Jurkat, Clone E6-1 (cell line): ENCODE measurements at regions not wholly inside any gene's neighbourhood (a gene's known extent, or its start where the extent isn't known, plus 50 kb on each side); places are given as distances from the start of the nearest gene placed in this dataset.
"Not testable (repeated sequence)": the region's sequence is repeated elsewhere in the genome, so short reads cannot be mapped to it uniquely, and the experiment has no call there.

ENCODE experiments used
- DNase-seq: peaks from one replicate; pipeline ENCODE4 v3.0.0-alpha.2; 2011; ENCODE audit warnings: low read depth, low spot score
- H3K4me3 ChIP-seq: 2 replicates; pipeline ENCODE4 v1.5.1; 2011; ENCODE audit warnings: mild to moderate bottlenecking, low read length, control low read depth, moderate library complexity

DNA sequence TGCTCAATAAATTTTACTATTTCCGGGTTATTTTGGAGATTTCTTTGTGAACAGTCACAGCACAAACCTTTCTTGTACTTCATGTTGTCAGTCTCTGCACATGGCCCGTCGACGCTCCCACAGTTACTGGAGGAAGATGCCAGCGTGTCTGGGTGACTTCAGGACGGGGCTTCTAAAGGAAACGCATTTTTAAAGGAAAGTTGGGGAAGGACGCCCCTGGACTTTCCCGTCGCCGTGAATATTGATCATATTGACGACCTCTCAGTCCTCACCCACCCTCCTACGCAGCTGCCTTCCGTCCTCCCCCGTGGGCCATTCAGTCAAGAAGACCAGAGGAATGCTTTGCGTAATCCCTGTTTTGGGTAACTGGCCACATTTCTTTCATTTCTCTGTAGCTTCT is 71.1 kb upstream of the SNTG2 start:
- no peak for DNase-seq
- H3K4me3 ChIP-seq: no peak overlapping the region

DNA sequence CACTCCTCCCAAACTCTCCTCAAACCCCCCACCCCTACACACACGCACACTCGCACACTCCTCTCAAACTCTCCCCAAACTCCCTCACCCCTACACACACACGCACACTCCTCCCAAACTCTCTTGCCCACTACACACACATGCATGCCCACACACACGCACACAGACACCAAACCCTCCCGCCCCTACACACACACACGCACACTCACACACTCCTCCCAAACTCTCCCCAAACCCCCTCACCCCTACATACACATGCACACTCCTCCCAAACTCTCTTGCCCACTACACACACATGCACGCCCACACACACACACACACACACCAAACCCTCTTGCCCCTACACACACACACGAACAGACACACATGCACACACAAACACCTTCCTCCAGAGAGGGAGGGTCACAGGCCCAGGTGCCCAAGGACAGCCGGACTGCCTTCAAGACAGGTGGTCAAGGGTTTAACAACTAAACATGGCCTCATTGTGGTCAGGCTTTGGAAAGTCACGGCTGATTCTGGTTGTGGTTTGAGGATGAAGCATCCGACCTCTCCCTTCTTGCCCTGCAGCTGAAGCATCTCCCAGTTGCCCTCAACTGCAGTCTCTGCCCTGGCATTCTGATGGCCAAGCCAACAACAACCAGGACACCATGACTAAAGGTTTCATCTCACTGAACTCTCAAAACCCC is 72.3 kb upstream of the SNTG2 start:
- no peak for DNase-seq
- no peak overlapping the region for H3K4me3 ChIP-seq

DNA sequence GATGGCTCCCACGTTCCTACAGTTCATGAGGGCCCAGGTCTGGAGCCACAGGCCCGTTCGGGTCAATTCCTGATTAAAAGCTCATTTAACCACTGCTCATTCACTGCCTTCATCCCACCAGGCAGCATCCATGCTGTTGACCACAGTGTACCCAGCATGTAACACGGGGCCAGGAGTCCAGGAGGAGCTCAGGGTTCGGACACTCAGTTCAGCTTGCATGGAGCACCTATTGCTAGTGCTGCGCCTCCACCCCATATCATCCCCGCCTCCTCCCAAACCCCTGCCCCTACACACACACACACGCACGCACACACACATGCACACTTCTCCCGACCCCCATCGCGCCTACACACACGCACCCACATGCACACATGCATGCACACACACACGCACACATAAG is 72.9 kb upstream of the SNTG2 start:
- DNase-seq: no peak
- no peak overlapping the region for H3K4me3 ChIP-seq

DNA sequence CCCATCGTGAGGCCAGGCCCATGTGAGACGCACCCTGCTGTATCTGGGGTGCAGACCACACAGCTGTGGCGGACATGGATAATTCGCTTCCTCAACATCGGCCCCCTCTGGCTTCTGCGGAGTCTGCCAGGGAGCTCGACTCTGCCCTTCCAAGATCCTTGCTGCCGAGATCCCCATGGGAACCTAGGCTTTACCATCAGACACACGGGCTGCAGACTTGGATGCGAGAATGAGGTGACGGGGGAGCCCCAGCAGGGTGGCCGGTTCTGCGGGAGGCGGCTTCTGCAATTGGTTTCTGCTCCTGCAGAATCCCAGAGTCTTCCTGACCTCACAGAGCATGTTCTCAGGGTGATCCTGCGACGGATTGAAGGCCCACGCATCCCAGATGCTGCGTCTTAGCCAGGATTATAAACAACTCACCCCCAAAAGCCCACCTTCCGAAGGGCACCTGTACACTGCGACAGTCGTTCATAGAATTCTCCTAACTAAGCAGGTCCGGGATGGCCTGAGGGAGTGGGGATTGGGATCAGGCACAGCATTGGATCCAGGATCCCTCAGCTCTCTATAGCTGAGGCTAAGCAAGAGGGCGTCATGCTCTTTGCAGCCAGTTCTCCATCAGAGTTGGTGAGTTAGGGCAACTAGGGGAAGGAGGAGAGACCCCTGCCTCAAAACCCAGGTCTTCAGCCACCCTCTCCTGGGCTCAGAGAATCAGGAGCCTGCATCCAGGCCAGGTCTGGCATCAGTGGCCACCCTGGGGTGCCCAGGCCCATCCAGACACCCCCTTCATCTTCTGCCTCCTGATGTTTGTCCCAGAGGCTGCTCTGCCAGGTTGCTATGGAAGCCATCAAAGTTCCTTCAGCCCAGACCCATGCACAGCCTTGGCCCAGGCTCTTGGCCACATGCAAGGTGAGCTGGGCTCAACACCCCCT is 74.7 kb upstream of the SNTG2 start:
- DNase-seq: no peak
- H3K4me3 ChIP-seq: no peak overlapping the region

DNA sequence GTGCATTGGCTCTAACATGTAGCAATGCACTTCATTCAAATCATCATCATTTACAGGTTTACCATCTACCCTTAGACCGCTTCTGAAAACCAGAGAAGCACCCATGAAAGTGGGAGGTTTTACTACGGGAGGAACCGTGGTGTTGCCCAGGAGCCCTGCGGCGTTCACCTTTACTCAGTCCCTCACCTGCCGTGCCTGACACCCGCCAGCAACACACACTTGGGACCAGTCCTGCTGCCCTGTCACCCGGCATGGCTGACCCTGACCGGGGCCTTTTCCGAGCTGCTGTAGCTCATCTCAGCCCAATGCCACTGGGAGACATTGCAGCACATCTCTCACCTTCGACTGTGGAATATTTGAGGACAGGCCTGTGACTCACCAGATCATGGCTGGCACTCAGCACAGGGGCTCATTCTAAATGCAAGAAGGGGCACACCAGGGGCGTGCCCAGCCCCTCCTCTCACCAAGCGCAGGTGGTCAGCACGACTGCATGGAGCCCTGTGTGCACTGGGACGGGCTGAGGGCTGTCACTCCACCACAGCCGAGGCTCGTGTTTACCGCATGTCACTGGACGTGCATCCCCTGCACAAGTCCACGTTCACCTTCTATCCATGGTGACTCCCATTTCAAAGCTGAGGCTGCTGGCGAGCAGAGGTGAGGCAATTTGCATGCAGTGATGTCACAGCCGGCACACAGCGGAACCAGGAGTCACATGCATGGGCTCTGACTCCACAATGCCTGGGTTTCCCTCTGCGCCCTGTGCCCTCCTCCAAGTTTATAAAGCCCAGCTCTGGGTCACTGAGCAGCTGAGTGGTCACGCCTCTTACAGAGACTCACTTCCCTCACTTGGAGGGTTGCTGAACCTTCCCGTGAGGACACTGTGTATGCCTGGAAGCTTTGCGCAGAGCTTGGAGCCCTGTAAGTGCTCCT is 76.7 kb upstream of the SNTG2 start:
- DNase-seq: no peak
- H3K4me3 ChIP-seq: no peak overlapping the region

DNA sequence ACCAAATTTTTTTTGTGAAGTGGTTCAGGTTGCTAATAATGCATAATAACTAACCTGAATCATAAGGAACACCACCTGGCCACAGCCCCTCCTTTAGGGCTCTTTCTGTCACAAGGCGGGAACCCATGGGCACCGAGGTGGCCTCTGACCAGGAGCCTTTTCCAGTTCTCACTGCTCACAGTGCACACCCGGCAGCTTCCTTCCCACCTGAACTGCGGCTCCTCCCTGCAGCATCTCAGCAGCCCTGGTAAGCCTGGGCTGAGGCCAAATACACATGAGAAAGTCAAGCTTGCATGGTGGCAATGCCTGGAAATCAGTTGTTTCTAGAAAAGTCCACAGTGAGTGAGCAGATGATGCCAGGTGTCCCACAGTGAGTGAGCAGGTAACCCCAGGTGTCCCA is 77.6 kb upstream of the SNTG2 start:
- no peak for DNase-seq
- H3K4me3 ChIP-seq: no peak overlapping the region

DNA sequence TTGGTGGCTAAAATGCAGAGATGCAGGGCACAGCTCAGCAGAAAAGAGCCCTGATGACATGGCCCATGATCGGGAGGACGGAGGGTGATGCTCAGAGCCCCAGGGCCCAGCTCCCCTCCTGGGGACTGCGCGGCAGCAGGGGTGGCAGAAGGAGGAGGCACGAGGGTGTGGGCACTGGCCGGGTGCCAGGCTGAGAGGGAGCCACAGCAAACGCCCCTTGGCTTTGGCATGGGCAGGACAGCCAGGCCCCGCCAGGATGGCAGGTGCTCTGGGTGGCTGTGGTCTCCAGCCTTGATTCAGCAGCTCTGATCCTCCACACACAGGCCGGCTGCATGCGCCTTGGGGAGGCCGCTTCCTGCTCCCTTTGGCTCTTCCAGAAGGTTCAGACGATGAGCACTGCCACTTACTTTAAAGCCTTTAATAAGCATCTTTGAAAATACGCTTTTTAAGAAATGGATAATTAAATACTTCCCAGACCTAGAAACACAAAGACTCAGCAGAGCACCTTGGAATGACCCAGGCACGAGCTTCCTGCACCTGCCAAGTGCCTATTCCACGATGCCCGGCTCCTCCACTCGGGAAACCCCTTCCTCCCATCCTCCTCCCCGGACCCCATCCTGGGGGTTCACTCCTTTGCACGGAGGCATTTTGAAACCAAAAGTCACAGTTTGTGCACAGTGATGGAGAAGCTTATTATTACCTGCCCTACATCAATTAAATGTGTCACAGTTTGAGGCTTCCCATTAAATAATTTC is 78.5 kb upstream of the SNTG2 start:
- no peak overlapping the region for H3K4me3 ChIP-seq
- no peak for DNase-seq

DNA sequence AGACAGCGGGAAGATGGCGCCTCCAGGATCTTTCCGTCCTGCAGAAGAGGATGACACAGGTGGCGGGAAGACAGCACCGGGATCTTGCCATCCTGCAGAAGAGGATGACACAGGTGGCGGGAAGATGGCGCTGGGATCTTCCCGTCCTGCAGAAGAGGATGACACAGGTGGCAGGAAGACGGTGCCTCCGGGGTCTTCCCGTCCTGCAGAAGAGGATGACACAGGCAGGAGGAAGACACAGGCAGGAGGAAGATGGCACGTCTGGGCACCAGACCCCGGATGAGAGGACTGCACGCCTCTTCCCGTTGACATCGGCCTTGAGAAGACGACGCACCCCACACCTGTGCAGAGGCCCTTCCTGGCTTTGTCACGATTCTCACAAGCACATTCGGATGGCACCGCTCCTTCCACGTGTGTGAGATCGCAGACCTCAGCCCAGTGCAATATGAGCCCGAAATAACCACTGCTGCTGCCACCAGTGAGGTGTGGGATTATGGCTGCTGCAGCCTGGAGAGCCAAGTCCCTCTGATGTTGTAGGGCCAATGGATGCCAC is 79.4 kb upstream of the SNTG2 start:
- no peak overlapping the region for H3K4me3 ChIP-seq
- DNase-seq: no peak

DNA sequence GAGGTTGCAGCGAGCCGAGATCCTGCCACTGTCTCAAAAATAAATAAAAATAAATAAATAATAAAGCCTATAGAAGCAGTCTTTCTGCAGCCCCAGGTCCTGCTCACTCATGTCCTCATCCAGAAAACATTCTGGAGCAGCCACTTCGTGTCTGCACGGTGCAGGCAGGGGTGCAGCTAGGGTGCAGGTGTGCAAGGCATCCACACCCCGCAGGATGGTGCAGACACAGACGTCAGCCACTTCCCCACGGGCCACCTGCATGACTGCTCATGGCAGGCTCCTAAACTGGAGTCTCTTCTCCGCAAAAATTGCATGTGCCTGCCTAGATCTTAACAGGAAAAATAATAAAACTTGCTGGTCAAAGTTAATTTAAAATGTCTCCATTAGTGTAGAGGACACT is 80.2 kb upstream of the SNTG2 start:
- peak; percentile 29 for DNase-seq
- H3K4me3 ChIP-seq: no peak overlapping the region

DNA sequence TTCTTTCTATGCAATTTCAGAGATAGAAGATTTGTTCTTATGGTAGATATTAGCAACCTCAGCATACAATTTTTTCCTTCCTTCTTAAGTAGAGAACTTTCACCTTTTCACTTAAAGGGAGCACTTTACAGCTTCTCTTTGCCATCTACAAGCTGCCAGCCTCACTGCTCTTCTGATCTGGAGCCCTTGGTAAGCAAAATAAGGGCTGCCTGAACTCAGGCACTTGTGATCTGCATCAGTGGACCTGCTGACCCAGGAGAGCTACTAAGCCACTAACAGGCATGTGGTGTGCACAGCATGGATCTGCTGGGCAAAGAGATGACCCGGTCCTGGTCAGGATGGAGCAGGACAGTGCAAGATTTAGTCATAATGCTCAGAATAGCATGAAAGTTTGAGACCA is 80.8 kb upstream of the SNTG2 start:
- DNase-seq: no peak
- H3K4me3 ChIP-seq: no peak overlapping the region; the same call in 1 of the 2 replicates

DNA sequence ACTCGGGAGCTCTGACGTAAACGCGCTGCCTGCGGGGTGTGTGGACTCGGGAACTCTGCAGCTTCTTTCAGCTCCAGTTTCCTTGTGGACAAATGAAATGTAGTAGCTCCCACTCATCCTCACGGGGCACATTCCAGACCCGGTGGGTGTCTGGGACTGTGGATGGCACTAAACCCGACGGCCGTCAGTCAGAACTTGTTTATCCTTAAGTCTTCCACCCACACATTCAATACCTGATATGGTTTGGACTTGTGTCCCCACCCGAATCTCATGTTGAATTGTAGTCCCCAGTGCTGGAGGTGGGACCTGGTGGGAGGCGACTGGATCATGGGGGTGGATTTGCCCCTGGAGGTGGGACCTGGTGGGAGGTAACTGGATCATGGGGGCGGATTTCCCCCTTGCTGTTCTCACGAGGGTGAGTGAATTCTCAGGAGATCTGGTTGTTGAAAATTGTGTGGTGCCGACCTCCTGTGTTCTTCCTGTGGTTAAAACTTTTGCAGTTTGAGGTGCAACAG is 81.2 kb upstream of the SNTG2 start:
- DNase-seq: peak; percentile 70
- no peak overlapping the region; the same call in 1 of the 2 replicates for H3K4me3 ChIP-seq

DNA sequence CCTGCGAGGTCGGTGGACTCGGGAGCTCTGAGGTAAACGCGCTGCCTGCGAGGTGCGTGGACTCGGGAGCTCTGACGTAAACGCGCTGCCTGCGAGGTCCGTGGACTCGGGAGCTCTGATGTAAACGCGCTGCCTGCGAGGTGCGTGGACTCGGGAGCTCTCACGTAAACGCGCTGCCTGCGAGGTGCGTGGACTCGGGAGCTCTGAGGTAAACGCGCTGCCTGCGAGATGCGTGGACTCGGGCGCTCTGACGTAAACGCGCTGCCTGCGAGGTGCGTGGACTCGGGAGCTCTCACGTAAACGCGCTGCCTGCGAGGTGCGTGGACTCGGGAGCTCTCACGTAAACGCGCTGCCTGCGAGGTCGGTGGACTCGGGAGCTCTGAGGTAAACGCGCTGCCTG is 81.8 kb upstream of the SNTG2 start:
- not testable (repeated sequence) for H3K4me3 ChIP-seq, DNase-seq

DNA sequence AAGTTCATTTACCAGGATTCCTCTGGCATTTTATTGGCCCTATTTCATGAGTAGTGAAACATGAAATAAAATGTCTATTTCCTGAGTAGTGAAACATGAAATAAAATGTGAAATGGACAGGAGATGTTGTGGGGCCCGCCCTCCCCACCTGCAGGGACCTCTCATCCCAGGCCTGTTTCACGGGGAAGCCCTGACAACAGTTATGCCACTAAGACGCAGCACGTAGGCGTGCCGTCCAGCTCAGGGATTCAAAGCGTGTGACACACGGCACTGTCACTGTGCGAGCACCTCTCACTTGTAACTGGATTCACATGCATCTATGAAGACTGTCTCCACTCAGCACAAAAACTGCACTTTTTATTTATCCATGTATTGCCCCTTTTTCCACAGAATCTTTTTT is 83.4 kb upstream of the SNTG2 start:
- no peak for DNase-seq
- H3K4me3 ChIP-seq: no peak overlapping the region

DNA sequence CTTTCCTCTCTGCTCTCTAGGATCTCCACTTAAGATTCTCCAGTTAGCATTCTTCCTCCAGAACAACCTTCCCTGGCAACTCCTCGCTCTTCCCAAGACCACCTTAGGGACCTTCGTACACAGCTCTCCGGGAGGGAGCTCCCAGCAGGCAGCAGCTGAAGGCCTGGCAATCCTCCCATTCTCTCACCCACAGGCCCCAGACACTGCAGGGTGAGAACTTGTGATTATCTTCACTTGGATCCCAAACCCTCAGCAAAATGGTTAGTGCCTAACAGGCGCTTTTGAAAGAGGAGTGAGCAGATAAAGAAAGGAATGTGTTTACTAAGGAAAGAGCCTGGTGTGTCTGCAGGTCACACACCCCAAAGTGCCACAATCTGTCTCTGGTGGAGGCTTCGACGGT is 83.8 kb upstream of the SNTG2 start:
- no peak overlapping the region for H3K4me3 ChIP-seq
- DNase-seq: no peak

DNA sequence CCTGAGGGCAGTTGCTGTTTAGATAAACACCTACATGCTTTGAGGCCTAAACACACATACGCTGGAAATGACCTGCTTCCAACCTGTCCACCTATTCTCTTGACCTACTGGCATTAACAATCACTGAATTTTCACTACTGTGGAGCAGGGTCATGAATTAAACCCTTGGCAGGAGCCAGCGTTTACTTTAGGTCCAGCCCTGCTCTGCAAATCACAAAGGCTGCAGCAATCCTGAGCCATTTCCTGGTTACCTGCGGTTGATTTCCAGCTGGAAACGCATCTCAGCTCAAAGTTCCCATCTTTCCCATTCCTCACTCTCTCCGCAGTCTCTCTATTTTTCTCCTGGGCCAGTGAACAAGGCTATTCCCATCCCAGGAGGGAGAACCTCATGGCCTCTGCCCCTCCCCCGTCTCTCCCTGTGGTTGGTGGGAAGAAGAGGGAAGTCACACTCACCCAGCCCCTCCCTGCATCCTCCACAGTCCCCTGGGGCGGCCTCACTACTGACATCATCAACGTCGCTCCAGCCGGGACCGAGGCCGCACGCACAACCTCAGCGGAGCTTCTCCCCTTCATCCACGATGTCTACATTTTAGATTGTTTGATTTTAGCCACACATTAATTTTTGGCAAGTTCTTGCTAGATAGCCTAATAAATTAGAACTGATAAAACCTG is 84.5 kb upstream of the SNTG2 start:
- no peak for DNase-seq
- no peak overlapping the region for H3K4me3 ChIP-seq

DNA sequence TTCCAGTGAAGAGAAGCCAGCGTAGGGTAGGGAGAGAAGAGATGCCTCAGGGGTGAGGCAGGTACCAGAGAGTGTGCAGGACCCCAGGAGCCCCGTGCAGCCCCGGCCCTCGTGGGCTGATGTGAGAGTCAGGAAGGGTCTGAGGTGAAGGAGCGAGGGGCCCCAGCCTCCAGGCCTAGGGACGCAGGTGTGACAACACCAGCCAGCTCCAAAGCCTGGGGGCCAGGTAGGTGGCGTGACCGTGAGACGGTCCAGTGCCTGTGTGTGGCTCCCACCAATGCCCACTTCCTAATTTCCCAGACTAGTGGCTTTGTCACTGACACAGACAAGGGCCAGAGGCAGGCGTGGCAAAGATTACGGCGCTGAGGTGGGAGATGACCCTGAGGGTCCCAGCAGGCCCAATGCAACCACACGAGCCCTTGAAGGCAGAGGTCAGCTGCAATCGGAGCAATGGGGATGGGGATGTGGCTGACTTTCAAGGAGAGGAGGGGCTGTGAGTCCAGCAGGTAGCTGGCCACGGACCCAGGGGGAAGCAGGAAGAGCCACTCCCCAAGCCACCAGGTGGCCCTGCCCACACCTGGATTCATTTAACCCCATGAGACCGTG is 86.0 kb upstream of the SNTG2 start:
- H3K4me3 ChIP-seq: no peak overlapping the region
- no peak for DNase-seq

DNA sequence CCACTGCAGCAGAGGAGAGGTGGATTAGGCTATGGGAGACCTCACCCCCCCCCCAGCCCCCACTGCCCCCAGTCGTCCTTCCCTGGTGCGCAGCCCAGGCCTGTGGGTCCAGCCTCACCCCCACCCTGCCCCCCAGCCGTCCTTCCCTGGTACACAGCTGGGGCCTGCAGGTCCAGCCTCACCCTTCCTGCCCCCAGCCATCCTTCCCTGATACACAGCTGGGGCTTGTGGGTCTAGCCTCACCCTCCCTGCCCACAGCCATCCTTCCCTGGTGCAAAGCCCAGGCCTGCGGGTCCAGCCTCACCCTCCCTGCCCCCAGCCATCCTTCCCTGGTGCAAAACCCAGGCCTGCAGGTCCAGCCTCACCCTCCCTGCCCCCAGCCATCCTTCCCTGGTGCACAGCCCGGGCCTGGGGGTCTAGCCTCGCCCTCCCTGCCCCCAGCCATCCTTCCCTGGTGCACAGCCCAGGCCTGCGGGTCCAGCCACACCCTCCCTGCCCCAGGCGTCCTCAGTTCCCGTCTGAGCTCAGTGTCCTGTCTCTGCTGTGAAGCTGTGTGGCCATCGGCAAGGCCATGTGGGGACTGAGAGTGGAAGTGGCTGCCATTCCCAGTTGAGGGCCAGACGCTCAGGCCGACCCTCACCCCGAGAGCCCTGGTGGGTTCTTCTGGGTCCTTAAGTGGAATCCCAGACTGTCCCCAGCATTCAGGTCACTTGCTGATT is 86.8 kb upstream of the SNTG2 start:
- DNase-seq: no peak
- H3K4me3 ChIP-seq: no peak overlapping the region
